GM04504 (cell line): ENCODE measurements at regions not wholly inside any gene's neighbourhood (a gene's known extent, or its start where the extent isn't known, plus 50 kb on each side); places are given as distances from the start of the nearest gene placed in this dataset.
A peak's percentile ranks its signal among the peaks of the same experiment; 100 is the strongest.

Source experiments
- DNase-seq: peaks from one replicate; pipeline ENCODE4 v3.0.0-alpha.2; 2012; ENCODE audit warnings: low read depth

GRCh38 chr11:26777372-26777808 lies 55.5 kb upstream of the SLC5A12 start:
- no peak for DNase-seq

- peak; percentile 80 for DNase-seq
Measured at GRCh38 chr11:26778000-26778757, 56.3 kb upstream of the SLC5A12 start.

DNA sequence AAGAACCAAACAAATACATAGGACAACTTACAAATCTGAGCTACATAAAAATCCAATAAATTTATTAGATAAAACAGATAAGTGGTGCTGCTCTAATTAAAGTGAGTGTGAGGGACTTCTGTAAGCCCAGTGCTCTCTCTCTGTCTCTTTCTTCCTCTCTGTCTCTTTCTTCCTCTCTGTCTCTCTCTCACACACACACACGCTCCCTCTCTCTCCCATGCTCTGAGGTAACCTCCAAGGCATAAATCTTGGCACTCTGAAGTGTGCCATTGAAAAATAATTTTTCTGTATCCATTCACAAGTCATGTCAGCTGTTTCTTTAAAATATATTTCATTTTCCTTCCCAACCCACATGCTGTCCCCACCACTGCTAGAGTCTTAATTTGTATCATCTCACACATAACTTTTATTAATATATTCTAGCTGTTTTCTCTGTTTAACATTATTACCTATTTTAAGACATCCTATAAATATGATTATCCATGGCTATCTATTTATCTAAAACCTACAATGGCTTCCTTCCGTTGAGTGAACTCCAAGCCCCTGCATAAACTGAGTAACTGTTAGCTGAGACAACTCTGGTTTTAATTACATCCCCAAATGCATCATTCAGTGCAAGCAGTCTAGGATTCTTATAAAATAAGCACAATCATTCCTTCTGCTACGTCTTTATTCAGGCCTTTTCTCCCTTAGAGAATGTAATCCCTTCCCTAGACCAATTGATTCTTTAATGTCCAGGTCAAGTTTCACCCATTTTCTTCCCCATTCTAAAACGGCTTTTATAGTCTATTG lies 57.4 kb upstream of the SLC5A12 start:
- DNase-seq, result no peak

DNA sequence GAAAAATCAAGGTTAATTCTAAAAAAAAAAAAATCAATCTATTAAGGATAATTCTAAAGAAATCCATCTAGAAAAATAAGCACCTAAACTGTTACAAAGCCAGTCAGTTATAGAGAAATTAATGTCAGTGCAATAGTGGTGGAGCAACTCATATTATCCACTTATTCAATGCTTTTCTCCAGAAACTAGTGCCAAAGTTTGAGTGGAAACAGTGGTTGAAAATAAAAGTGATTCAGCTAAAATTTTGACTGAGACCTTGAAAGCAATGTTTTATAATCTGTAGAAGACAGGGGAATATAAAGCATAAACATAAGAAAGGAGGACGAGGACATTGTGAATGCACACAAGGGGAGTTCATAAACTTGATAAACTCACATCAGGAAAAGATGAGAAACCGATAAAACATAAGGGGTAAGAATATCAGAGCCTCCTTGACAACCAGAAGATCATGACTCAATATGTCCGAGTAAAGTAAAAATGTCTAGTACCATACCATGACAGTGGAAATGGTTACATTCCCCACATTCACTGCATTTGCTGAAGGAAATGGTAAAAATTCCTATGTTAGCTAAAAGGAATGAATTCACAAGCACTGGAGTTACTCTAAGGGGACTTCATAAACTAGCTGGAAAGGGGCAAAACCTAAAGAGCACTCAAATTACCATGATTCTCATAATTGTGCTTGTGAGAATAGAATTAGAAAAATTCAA lies 58.7 kb upstream of the SLC5A12 start:
- DNase-seq, result no peak

- DNase-seq, result no peak
Measured at GRCh38 chr11:26782220-26782965, 60.5 kb upstream of the SLC5A12 start.

DNA sequence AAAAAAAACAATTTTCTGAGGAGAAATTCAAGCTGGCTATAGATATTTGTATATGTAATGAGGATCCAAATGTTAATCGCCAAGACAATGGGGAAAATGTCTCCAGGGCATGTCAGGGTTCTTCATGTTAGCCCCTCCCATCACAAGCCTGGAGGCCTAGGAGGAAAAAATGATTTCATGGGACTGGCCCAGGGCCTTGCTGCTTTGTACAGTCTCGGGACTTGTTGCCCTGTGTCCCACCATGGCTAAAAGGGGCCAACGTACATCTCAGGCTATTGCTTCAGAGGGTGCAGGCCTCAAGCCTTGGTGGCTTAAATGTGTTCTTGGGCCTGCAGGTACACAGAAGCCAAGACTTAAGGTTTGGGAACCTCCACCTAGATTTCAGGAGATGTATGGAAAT lies 62.1 kb upstream of the SLC5A12 start:
- DNase-seq, result no peak

DNA sequence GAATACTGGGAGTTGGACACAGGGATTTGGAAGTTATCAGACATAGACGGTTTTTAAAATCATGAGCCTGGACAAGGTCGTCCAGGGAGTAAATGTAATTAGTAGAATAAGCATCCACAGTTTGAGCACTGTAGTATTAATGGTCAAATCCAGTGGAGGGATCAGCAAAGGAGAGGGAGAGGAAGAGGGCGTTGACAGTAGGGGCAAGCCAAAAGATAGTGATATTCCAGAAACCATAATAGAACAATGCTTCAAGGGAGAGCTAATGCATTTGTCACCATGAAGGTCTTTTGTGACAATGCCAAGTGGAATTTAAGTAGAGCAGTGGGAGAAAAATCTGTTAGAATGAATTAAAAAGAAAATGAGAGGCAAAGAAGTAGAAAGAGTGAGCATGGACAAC lies 68.9 kb upstream of the SLC5A12 start:
- no peak for DNase-seq

DNA sequence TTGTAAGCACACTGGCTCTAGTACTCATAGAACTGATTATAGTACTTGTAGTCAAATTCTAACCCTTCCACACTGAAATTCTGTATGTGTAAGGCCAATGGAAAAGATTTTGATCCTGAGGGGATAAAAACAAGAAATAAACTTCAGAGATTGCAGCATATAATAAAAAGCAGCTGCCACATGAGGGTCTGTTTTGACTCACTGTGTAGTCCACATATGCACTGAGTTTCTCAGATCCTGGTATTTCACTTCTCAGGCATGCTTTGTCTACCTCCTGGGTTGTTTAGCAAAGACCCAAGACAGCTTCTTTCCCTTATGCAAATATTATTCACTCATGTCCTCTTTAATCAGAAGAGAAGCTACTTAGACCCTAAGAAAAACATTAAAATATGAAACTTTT lies 71.1 kb upstream of the SLC5A12 start:
- no peak for DNase-seq

DNA sequence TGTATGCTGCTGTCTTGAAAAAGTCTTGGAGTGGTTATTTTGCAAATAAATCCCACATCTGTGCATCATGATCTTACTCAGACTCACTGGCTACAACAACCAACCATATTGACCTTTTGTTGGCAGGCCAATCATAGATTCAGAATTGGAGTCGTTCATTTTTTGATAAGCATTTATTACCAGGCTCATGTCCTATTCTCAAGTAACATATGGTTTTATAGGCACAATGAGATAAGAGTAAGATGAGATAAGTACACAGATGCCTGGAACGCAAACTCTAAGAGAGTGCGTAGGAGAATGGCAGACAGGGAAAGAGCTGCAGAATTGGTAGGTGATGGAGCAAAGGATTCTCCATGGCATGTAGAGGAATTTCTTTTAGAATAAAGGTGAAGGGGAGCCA lies 71.6 kb upstream of the SLC5A12 start:
- no peak for DNase-seq

DNA sequence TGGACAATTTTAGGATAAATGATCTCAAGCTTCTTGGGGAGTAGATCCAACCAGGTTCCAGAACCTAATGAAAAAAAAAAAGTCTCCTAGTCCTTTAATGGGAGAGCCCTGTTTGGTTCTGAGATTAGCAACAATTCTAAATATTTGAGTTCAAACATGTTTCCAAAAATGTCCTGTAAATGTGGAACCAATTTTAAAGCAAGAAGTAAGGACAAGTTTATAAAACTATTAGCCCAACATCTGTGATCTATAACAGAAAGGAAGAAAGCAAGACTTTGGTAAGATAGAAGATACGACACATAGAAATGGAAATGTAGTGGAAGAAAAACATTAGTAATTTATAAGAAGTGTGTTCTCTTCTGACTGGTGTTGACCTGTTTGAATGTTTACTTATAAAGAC lies 79.7 kb upstream of the SLC5A12 start:
- DNase-seq, result no peak

- DNase-seq, result no peak
Measured at GRCh38 chr11:26805001-26805400, 83.1 kb upstream of the SLC5A12 start.

GRCh38 chr11:26806219-26806618 lies 84.4 kb upstream of the SLC5A12 start:
- DNase-seq, result peak; percentile 51

DNA sequence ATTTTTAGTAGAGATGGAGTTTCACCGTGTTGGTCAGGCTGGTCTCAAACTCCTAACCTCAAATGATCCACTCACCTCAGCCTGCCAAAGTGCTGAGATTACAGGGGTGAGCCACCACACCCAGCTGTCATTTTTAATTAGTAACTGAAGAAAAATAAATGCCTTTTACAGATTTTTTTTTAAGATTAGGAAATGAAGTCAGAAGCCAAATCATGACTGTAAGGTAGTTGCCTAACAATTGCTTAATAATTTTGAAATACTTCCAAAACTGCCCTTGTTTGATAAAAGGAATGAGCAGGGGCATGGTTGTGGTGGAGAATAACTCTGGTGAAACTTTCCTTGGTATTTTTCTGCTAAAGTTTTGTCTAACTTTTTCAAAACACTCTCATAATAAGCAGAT lies 98.9 kb upstream of the SLC5A12 start:
- peak; percentile 90 for DNase-seq

DNA sequence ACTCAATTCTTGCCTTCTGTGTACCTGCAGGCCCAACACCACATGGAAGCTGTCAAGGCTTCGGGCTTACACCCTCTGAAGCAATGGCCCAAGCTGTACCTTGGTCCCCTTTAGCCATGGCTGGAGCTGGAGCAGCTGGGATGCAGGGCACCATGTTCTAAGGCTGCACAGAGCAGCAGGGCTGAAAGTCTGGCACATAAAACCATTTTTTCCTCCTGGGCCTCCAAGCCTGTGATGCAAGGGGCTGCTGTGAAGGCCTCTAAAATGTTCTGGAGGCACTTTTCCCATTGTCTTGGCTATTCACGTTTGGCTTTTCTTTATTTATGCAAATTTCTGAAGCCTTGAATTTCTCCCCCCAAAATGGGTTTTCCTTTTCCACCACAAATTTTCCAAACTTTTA lies 102.1 kb upstream of the SLC5A12 start:
- DNase-seq, result no peak

DNA sequence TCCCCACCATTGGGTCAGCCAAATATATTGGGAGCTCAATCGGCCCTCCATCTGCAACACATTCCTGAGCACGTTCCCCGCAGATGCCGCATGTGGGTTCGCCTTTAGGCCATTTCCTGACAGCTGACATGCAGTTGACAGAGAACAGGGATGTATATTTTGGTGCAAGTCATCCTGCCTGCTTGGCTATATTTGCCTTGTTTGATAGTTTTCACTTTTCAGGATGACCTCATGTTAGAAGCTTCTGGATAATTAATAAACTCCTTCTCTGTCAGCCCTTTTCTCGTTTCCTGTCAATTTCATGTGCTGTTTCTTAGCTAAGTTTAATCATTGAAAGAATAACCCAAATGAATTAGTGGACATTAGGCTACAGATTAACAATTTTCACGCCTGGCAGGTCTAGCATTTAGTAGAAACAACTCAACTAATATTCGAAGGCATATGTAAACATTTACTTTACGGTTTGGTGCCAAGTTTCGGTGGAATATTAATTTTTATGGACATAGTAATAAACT lies 105.8 kb upstream of the SLC5A12 start:
- no peak for DNase-seq

DNA sequence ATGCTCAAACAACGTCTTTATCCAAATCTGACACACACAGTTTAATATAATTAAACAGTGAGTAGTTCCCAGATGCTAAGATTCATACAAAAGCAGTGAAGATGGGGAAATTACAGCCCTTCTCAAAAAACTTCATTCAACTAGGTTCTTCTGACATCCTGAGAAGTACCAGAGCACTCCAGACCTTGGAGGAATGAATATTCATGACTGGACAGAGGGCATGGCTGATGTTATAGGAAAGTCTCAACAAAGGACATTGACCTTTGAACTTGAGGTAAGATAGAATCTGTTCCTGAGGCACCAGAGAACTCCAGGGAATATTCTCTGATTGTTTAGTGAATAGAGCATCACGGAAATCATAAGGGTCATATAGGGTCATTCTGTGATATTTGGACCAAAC lies 106.4 kb upstream of the SLC5A12 start:
- DNase-seq, result no peak

DNA sequence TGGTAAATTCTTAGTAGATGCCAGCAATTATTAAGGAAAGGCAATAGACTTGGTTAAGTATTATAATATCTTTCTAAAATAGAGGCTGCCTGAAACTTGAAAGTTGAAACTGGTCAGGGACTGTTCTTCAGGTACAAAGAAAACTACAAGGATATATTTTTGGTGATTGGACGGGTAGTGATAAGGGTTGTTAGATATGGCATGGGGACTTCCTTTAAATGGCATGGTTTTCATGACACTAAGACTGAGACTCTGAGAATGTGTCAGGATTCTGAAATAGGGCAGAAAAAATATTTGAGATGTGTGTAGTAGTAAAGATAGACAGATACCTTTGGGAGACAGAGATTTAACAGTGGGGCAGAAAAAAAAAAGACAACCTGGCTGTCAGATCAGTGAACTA lies 108.4 kb upstream of the SLC5A12 start:
- DNase-seq, result no peak

DNA sequence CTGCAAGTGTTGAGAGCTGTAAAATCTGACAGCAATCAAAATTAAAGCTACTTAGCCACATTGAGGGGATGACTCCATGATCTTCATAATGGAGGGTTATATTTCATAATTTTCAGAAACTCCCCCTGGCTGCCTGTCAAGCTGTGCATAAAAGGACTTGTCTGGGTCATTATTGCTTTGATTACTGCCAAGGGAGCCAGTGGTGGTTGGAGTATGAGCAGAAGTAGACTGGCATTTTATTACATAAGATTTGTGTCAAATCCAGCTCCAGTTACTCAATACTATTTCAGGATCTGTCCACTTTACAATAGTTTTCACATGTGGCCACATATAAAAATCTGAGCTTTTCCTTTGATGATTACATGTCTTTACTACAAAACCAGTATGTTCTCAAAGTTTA lies 108.9 kb upstream of the SLC5A12 start:
- no peak for DNase-seq

DNA sequence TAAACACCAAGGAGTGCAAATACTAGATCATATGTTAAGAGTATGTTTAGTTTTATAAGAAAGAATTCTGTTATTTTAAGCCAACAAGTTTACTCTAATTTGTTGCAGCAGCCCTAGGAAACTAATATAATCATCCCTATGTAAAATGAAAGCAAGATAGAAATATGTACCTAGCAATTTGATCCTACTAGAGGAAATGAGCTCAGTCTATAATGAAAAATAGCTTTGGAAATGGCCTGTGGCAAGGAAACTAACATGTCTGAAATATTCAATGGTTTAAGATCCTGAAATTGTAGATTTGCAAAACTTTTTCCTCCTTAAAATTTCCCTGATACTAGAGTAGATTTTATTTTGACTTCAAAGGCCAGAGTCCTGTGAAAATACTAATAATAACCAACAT lies 112.7 kb upstream of the SLC5A12 start:
- no peak for DNase-seq

DNA sequence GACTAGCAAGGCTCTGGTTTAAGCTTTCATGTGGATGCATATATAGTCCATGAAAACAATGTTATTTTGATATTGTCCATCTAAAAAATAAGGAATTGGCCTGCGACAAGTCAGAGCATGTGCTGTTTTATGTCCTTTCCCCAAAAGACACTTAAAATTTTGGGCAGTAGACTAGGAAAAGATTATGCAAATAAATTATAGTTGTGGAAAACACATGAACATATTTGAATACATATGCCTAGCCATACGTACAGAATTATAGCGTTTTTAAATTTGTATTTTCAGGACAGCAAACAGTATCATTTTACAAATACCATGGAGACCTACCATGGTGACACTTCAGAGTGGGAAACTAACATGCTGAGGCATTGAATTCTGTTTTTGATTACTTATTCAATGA lies 113.8 kb upstream of the SLC5A12 start:
- no peak for DNase-seq

GRCh38 chr11:26837154-26837553 lies 115.3 kb upstream of the SLC5A12 start:
- DNase-seq, result no peak
